ENCODE measurements at regions not wholly inside any gene's neighbourhood (a gene's known extent, or its start where the extent isn't known, plus 50 kb on each side); places are given as distances from the start of the nearest gene placed in this dataset.

GRCh38 chr18:45413180-45413836 lies 202.0 kb upstream of the SLC14A2 start:
- intact Hi-C loops (cut with DNase I), result no loop called here

GRCh38 chr18:45415614-45416013 lies 199.7 kb upstream of the SLC14A2 start:
- TF ChIP-seq POLR2AphosphoS5 (IDR thresholded peaks at IDR 0.05), result no peak
- no peak for TF ChIP-seq POLR2A (IDR thresholded peaks at IDR 0.05; ENCODE audit: low read depth)
- no peak for TF ChIP-seq CTCF (IDR thresholded peaks at IDR 0.05)
- TF ChIP-seq EP300 (IDR thresholded peaks at IDR 0.05), result no peak
- Histone ChIP-seq H3K27me3 (no peaks in the 10 kb centered on the region), H3K36me3 (no peaks in the 10 kb centered on the region), H3K4me1 (peaks cover 0 to 14% (median 6%) of the 10 kb centered on the region in 4 donors), H3K4me3 (no peak overlapping the region), H3K27ac (replicated peaks in 1 of 4) (no peak overlapping the region), H3K9me3 (no peaks in the 10 kb centered on the region)
- WGBS, result 76% methylated on average over 7 of the region's 7 CpGs
- intact Hi-C loops (cut with DNase I), result no loop called here
- DNase-seq (ENCODE audit: extremely low spot score), result no peak

More at GRCh38 chr18:45413180-45413836, 202.0 kb upstream of the SLC14A2 start:
- H3K9me3 ChIP-seq, result no peaks in the 10 kb centered on the region
- no peaks in the 10 kb centered on the region for H3K27me3 ChIP-seq
- peaks cover 0 to 14% (median 6%) of the 10 kb centered on the region in 4 donors for H3K4me1 ChIP-seq
- no peak overlapping the region for H3K27ac ChIP-seq (replicated peaks in 1 of 4)
- no peaks in the 10 kb centered on the region for H3K36me3 ChIP-seq
- no peak overlapping the region for H3K4me3 ChIP-seq
- DNase-seq (ENCODE audit: extremely low spot score), result no peak
- WGBS, result 89% methylated on average over 4 of the region's 4 CpGs
- TF ChIP-seq CTCF (IDR thresholded peaks at IDR 0.05) (no peak), EP300 (IDR thresholded peaks at IDR 0.05) (no peak), POLR2A (IDR thresholded peaks at IDR 0.05; ENCODE audit: low read depth) (no peak), POLR2AphosphoS5 (IDR thresholded peaks at IDR 0.05) (no peak)

GRCh38 chr18:45416168-45416567 lies 199.1 kb upstream of the SLC14A2 start:
- intact Hi-C loops (cut with DNase I), result no loop called here
- WGBS, result 39% methylated on average over 5 of the region's 5 CpGs
- no peak for DNase-seq (ENCODE audit: extremely low spot score)
- no peak overlapping the region for H3K27ac ChIP-seq (replicated peaks in 1 of 4)
- no peaks in the 10 kb centered on the region for H3K9me3 ChIP-seq
- TF ChIP-seq EP300 (IDR thresholded peaks at IDR 0.05) (no peak), POLR2AphosphoS5 (IDR thresholded peaks at IDR 0.05) (no peak), CTCF (IDR thresholded peaks at IDR 0.05) (no peak), POLR2A (IDR thresholded peaks at IDR 0.05; ENCODE audit: low read depth) (no peak)
- H3K4me1 ChIP-seq, result peaks cover 0 to 14% (median 6%) of the 10 kb centered on the region in 4 donors
- H3K36me3 ChIP-seq, result no peaks in the 10 kb centered on the region
- H3K27me3 ChIP-seq, result no peaks in the 10 kb centered on the region
- H3K4me3 ChIP-seq, result no peak overlapping the region

GRCh38 chr18:45417392-45417791 lies 197.9 kb upstream of the SLC14A2 start:
- H3K4me1 ChIP-seq, result peaks cover 0 to 14% (median 6%) of the 10 kb centered on the region in 4 donors
- no peak overlapping the region for H3K27ac ChIP-seq (replicated peaks in 1 of 4)
- no peak for DNase-seq (ENCODE audit: extremely low spot score)
- no peak for TF ChIP-seq EP300 (IDR thresholded peaks at IDR 0.05)
- TF ChIP-seq POLR2AphosphoS5 (IDR thresholded peaks at IDR 0.05), result no peak
- TF ChIP-seq POLR2A (IDR thresholded peaks at IDR 0.05; ENCODE audit: low read depth), result no peak
- no peak for TF ChIP-seq CTCF (IDR thresholded peaks at IDR 0.05)
- H3K9me3 ChIP-seq, result no peaks in the 10 kb centered on the region
- H3K27me3 ChIP-seq, result no peaks in the 10 kb centered on the region
- no peaks in the 10 kb centered on the region for H3K36me3 ChIP-seq
- intact Hi-C loops (cut with DNase I), result no loop called here
- H3K4me3 ChIP-seq, result no peak overlapping the region
- WGBS, result 75% methylated on average over 3 of the region's 3 CpGs

- H3K27ac ChIP-seq (replicated peaks in 1 of 4), result no peak overlapping the region
- TF ChIP-seq POLR2A (IDR thresholded peaks at IDR 0.05; ENCODE audit: low read depth) (no peak), POLR2AphosphoS5 (IDR thresholded peaks at IDR 0.05) (no peak), CTCF (IDR thresholded peaks at IDR 0.05) (no peak), EP300 (IDR thresholded peaks at IDR 0.05) (no peak)
- DNase-seq (ENCODE audit: extremely low spot score), result no peak
- no peaks in the 10 kb centered on the region for H3K27me3 ChIP-seq
- H3K36me3 ChIP-seq, result no peaks in the 10 kb centered on the region
- H3K4me1 ChIP-seq, result no peaks in the 10 kb centered on the region
- H3K4me3 ChIP-seq, result no peak overlapping the region
- intact Hi-C loops (cut with DNase I), result no loop called here
- no peaks in the 10 kb centered on the region for H3K9me3 ChIP-seq
These were observed 191.6 kb upstream of the SLC14A2 start for GRCh38 chr18:45423659-45424058.
